Nephron (organoid): ENCODE measurements at regions not wholly inside any gene's neighbourhood (a gene's known extent, or its start where the extent isn't known, plus 50 kb on each side); places are given as distances from the start of the nearest gene placed in this dataset.

Experiments used
- H3K27ac Mint-ChIP-seq, 3 experiments: 2 replicates each; pipeline ENCODE4 v1.8.0; 2020; ENCODE audit warnings: mixed read lengths in 3 of 3, mild to moderate bottlenecking in 2 of 3, moderate library complexity in 1 of 3
- H3K27me3 Mint-ChIP-seq: 2 replicates; pipeline ENCODE4 v1.8.0; 2021; ENCODE audit warnings: low read depth, mild to moderate bottlenecking, moderate library complexity, mixed read lengths
- H3K36me3 Mint-ChIP-seq: 2 replicates; pipeline ENCODE4 v1.8.0; 2020; ENCODE audit warnings: low read depth, mixed read lengths
- H3K4me1 Mint-ChIP-seq: 2 replicates; pipeline ENCODE4 v1.8.0; 2020; ENCODE audit warnings: mixed read lengths
- H3K4me3 Mint-ChIP-seq, 3 experiments: 2 replicates each; pipeline ENCODE4 v1.8.0; 2020; ENCODE audit warnings: mild to moderate bottlenecking in 3 of 3, mixed read lengths in 3 of 3, moderate library complexity in 2 of 3
- H3K9me3 Mint-ChIP-seq: 2 replicates; pipeline ENCODE4 v1.8.0; 2020; ENCODE audit warnings: mixed read lengths
- TF ChIP-seq, protein P1 (sequence below), 3 experiments: fragments of 200-600 bp; sonication (generic); IDR thresholded peaks; one replicate each; pipeline ENCODE4 v1.5.0; 2021; ENCODE audit warnings: antibody characterized with exemption in 3 of 3; ENCODE audit not compliant: unreplicated experiment in 3 of 3

DNA sequence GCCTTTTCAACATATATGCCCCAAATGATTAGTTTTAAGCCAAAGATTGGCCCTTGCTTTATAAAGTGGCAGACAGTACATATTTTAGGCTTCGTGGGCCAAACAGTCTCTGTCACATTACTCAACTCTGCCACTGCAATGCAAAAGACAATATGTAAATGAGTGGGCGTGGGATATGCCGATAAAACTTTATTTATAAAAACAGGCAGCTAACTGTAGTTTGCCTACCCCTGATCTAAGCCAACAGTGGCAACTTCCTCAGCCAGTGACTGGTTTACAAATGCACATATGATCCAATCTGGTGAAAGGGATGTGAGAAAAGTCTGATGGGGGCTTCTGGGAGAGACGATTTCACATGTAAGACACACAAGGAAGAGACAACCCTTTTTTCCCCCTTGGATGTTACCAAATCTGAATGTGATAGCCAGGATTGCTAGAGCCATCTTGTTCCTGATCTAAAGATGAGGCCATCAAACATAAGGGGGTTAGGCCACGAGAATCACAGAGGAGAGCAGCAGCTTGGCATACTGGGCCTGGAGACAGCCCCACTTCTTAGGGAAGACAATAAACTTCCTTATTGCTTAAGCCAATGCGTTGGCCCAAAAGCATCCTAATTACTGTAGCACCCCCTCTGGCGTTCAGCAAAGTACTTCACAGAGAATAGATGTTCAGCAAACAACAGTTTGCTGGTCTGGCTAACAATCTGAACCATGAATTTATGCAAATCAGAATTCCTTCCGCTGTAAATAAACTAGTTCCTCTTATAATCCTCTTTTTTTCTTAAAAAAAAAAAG lies 75.2 kb upstream of the TMCC3 start:
- Mint-ChIP-seq H3K27me3 (no peaks in the 10 kb centered on the region), H3K36me3 (peaks cover 10% of the 10 kb centered on the region), H3K9me3 (peaks cover 12% of the 10 kb centered on the region), H3K27ac (no peak overlapping the region), H3K4me3 (no peak overlapping the region), H3K4me1 (peaks cover 10% of the 10 kb centered on the region)
- TF ChIP-seq, protein P1, sequence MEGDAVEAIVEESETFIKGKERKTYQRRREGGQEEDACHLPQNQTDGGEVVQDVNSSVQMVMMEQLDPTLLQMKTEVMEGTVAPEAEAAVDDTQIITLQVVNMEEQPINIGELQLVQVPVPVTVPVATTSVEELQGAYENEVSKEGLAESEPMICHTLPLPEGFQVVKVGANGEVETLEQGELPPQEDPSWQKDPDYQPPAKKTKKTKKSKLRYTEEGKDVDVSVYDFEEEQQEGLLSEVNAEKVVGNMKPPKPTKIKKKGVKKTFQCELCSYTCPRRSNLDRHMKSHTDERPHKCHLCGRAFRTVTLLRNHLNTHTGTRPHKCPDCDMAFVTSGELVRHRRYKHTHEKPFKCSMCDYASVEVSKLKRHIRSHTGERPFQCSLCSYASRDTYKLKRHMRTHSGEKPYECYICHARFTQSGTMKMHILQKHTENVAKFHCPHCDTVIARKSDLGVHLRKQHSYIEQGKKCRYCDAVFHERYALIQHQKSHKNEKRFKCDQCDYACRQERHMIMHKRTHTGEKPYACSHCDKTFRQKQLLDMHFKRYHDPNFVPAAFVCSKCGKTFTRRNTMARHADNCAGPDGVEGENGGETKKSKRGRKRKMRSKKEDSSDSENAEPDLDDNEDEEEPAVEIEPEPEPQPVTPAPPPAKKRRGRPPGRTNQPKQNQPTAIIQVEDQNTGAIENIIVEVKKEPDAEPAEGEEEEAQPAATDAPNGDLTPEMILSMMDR (IDR thresholded peaks at IDR 0.05; ENCODE audit: unreplicated experiment in 3 of 3), result peak; percentile 19 to 25 (median 19)

DNA sequence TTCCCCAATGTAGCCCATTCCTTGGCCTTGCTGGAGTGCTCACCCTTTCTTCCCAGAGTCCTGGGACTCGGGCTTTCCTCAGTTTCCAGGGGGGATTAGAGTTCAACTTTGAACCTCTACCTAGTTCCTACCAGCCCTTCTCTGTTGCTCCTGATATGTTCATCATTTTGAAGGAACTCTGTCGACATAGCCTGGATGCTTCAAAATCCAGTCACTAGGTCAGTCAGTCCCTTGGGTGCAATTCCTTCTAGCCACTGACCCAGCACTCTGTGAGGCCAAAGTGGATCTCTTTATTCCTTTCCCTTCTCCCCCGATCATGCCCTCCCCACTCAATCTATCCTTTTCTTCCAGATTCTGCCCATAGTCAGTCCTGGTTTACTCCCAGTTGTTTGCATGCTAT lies 72.3 kb upstream of the TMCC3 start:
- H3K9me3 Mint-ChIP-seq, result peaks cover 7% of the 10 kb centered on the region

DNA sequence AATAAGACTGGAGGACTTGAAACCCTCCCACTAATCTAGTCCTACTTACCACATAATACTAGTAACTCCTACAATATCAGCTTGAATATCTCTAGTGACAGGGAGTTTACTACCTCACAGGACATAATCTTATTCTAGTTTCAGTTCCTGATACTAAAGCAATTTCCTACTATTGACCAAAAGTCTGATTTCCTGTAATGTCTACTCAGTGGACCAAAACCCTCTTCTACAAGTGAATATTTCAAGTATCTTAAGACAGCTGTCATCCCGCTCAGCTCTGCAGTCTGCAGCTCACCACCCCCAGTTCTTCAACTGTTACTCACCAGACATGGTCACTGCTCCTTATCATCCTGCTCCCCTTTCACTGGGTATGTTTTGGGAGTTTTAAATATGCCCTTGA lies 70.8 kb upstream of the TMCC3 start:
- no peaks in the 10 kb centered on the region for H3K27me3 Mint-ChIP-seq
- TF ChIP-seq, protein P1 (IDR thresholded peaks at IDR 0.05; ENCODE audit: unreplicated experiment in 3 of 3), result no peak
- H3K36me3 Mint-ChIP-seq, result no peaks in the 10 kb centered on the region
- peak overlapping the region in 1 of 3 experiments; percentile 8 for H3K27ac Mint-ChIP-seq
- H3K4me1 Mint-ChIP-seq, result peaks cover 29% of the 10 kb centered on the region
- H3K4me3 Mint-ChIP-seq, result no peak overlapping the region
- peaks cover 2% of the 10 kb centered on the region for H3K9me3 Mint-ChIP-seq

More for the DNA sequence above, 72.3 kb upstream of the TMCC3 start:
- H3K36me3 Mint-ChIP-seq, result peaks cover 5% of the 10 kb centered on the region
- peaks cover 14% of the 10 kb centered on the region for H3K4me1 Mint-ChIP-seq
- TF ChIP-seq, protein P1 (IDR thresholded peaks at IDR 0.05; ENCODE audit: unreplicated experiment in 3 of 3), result no peak
- no peak overlapping the region for H3K4me3 Mint-ChIP-seq
- H3K27me3 Mint-ChIP-seq, result no peaks in the 10 kb centered on the region
- H3K27ac Mint-ChIP-seq, result no peak overlapping the region

DNA sequence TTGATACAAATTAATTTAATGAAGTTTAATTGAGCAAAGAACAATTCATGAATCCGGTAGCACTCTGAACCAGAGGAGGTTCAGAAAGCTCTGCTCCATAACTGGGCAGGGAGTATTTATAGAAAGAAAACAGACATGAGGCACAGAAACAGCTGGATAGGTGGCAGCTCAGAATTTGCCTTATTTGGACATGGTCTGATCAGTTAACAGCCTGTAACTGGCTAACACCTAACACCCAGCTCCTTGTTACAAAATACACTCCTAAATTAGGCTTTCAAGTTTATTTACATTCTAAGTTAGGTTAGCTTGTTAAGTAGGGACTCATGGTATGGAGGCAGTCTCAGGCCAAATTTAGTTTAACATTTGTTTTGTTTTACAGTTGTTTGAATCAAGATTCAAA lies 67.8 kb upstream of the TMCC3 start:
- H3K9me3 Mint-ChIP-seq, result peaks cover 2% of the 10 kb centered on the region
- peak overlapping the region in 1 of 3 experiments; percentile 27 for H3K27ac Mint-ChIP-seq
- TF ChIP-seq, protein P1 (IDR thresholded peaks at IDR 0.05; ENCODE audit: unreplicated experiment in 3 of 3), result no peak
- H3K27me3 Mint-ChIP-seq, result peaks cover 1% of the 10 kb centered on the region
- peaks cover 49% of the 10 kb centered on the region for H3K4me1 Mint-ChIP-seq
- no peak overlapping the region for H3K4me3 Mint-ChIP-seq
- no peaks in the 10 kb centered on the region for H3K36me3 Mint-ChIP-seq

DNA sequence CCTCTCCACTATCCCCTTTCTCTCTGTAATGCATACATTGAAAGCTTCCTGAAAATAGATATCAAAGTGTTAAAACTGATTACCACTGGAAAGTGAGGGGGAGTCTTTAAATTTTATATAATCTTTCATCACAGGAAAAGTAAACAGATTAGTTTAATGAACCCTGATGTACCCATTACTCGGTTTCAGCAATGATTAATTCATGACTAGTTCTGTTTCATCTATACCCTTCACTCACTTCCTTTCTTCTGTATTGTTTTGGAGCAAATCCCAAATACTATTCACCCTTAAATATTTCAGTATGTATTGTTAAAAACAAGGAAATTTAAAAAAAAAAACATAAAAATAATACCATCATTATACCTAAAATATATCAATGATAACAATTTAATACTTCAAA lies 67.3 kb upstream of the TMCC3 start:
- peaks cover 49% of the 10 kb centered on the region for H3K4me1 Mint-ChIP-seq

More for the DNA sequence above, 67.3 kb upstream of the TMCC3 start:
- peaks cover 2% of the 10 kb centered on the region for H3K9me3 Mint-ChIP-seq
- no peak overlapping the region for H3K27ac Mint-ChIP-seq
- TF ChIP-seq, protein P1 (IDR thresholded peaks at IDR 0.05; ENCODE audit: unreplicated experiment in 3 of 3), result no peak
- no peak overlapping the region for H3K4me3 Mint-ChIP-seq
- peaks cover 4% of the 10 kb centered on the region for H3K27me3 Mint-ChIP-seq
- no peaks in the 10 kb centered on the region for H3K36me3 Mint-ChIP-seq
